Neural progenitor cell (in vitro differentiated cells): ENCODE measurements at regions not wholly inside any gene's neighbourhood (a gene's known extent, or its start where the extent isn't known, plus 50 kb on each side); places are given as distances from the start of the nearest gene placed in this dataset.

Experiments used
- DNase-seq: peaks from one replicate; pipeline ENCODE4 v3.0.0-alpha.2; 2016; ENCODE audit warnings: low spot score
- H2AFZ ChIP-seq: fragments of 200-600 bp; sonication (generic); replicated peaks from 2 replicates; pipeline ENCODE4 v1.6.1; 2016; ENCODE audit warnings: antibody characterized with exemption
- H3F3A ChIP-seq: fragments of 200-600 bp; sonication (generic); 2 replicates; pipeline ENCODE4 v1.6.1; 2016; ENCODE audit warnings: antibody characterized with exemption, low read depth
- H3K27ac ChIP-seq: fragments of 200-600 bp; sonication (generic); 2 replicates; pipeline ENCODE4 v1.5.1; 2016; ENCODE audit warnings: mild to moderate bottlenecking
- H3K27me3 ChIP-seq: fragments of 200-600 bp; sonication (generic); 2 replicates; pipeline ENCODE4 v1.6.1; 2016; ENCODE audit warnings: mild to moderate bottlenecking, moderate library complexity
- H3K36me3 ChIP-seq: fragments of 200-600 bp; sonication (generic); 2 replicates; pipeline ENCODE4 v1.5.1; 2016
- H3K4me1 ChIP-seq: fragments of 200-600 bp; sonication (generic); 2 replicates; pipeline ENCODE4 v1.6.1; 2016; ENCODE audit warnings: mixed run types
- H3K4me2 ChIP-seq: fragments of 200-600 bp; sonication (generic); 2 replicates; pipeline ENCODE4 v1.6.1; 2016
- H3K4me3 ChIP-seq: fragments of 200-600 bp; sonication (generic); 2 replicates; pipeline ENCODE4 v1.5.1; 2016
- H3K79me2 ChIP-seq: fragments of 200-600 bp; sonication (generic); 2 replicates; pipeline ENCODE4 v1.6.1; 2016; ENCODE audit warnings: low read depth
- H3K9ac ChIP-seq: fragments of 200-600 bp; sonication (generic); 2 replicates; pipeline ENCODE4 v1.6.1; 2016
- H3K9me3 ChIP-seq: fragments of 200-600 bp; sonication (generic); 2 replicates; pipeline ENCODE4 v1.5.1; 2016; ENCODE audit warnings: low read depth
- H4K20me1 ChIP-seq: fragments of 200-600 bp; sonication (generic); 2 replicates; pipeline ENCODE4 v1.6.1; 2016; ENCODE audit warnings: low read depth
- H3K27ac Mint-ChIP-seq: 3 replicates; pipeline ENCODE4 v1.8.0; 2021; ENCODE audit warnings: mixed read lengths
- H3K27me3 Mint-ChIP-seq: 2 replicates; pipeline ENCODE4 v1.8.0; 2022; ENCODE audit warnings: low read depth, mild to moderate bottlenecking, inconsistent platforms, moderate library complexity, mixed read lengths; ENCODE audit not compliant: insufficient read depth
- H3K36me3 Mint-ChIP-seq: 3 replicates; pipeline ENCODE4 v1.8.0; 2021; ENCODE audit warnings: mixed read lengths
- H3K4me1 Mint-ChIP-seq: 3 replicates; pipeline ENCODE4 v1.8.0; 2021; ENCODE audit warnings: mixed read lengths
- H3K4me3 Mint-ChIP-seq: 3 replicates; pipeline ENCODE4 v1.8.0; 2021; ENCODE audit warnings: mild to moderate bottlenecking, moderate library complexity, mixed read lengths
- H3K9me3 Mint-ChIP-seq: 3 replicates; pipeline ENCODE4 v1.8.0; 2020; ENCODE audit warnings: mixed read lengths
- EZH2 ChIP-seq: fragments of 200-600 bp; sonication (generic); IDR thresholded peaks from 2 replicates; pipeline ENCODE4 v1.6.1; 2017; ENCODE audit warnings: antibody characterized with exemption, mild to moderate bottlenecking, moderate library complexity
- EZH2phosphoT487 ChIP-seq: fragments of 200-600 bp; sonication (generic); IDR thresholded peaks from 2 replicates; pipeline ENCODE4 v1.6.1; 2017; ENCODE audit warnings: antibody characterized with exemption
- TF ChIP-seq, protein P1 (sequence below): fragments of 200-600 bp; sonication (generic); IDR thresholded peaks from 2 replicates; pipeline ENCODE4 v1.5.1; 2017; ENCODE audit warnings: antibody characterized with exemption, mild to moderate bottlenecking

DNA sequence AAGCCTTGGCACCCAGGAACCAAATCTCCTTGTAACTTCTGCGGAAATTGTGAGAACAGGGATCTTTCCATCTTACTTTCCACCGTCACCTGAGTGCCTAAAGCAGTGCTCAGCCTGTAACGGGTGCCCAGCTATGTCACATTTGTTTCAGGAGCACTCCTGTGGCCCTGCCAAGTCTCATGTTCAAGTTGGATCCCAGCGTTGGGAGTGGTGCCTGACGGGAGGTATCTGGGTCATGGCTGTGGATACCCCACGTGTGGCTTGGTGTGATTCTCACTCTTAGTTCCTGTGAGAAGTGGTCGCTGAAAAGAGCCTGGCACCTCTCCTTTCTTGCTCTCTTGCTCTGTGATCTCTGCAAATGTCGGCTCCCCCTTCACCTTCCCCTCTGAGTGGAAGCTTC is 114.9 kb downstream of the UQCRFS1 start:
- Histone ChIP-seq H3K9me3 (no peaks in the 10 kb centered on the region), H3K4me1 (peaks cover 6% of the 10 kb centered on the region), H3K79me2 (no peaks in the 10 kb centered on the region), H3K27me3 (no peaks in the 10 kb centered on the region), H3K4me3 (no peak overlapping the region), H3K36me3 (no peaks in the 10 kb centered on the region), H3K27ac (no peak overlapping the region), H3K4me2 (no peak overlapping the region), H2AFZ (no peak overlapping the region), H3F3A (no peaks in the 10 kb centered on the region), H4K20me1 (no peaks in the 10 kb centered on the region), H3K9ac (no peak overlapping the region)
- H3K27ac Mint-ChIP-seq = no peak overlapping the region
- H3K4me3 Mint-ChIP-seq = peak overlapping the region; percentile 36
- H3K36me3 Mint-ChIP-seq = no peaks in the 10 kb centered on the region
- peaks cover 7% of the 10 kb centered on the region for H3K9me3 Mint-ChIP-seq
- no peak for DNase-seq
- no peaks in the 10 kb centered on the region for H3K4me1 Mint-ChIP-seq
- peaks cover 9% of the 10 kb centered on the region for H3K27me3 Mint-ChIP-seq
- TF ChIP-seq, protein P1, sequence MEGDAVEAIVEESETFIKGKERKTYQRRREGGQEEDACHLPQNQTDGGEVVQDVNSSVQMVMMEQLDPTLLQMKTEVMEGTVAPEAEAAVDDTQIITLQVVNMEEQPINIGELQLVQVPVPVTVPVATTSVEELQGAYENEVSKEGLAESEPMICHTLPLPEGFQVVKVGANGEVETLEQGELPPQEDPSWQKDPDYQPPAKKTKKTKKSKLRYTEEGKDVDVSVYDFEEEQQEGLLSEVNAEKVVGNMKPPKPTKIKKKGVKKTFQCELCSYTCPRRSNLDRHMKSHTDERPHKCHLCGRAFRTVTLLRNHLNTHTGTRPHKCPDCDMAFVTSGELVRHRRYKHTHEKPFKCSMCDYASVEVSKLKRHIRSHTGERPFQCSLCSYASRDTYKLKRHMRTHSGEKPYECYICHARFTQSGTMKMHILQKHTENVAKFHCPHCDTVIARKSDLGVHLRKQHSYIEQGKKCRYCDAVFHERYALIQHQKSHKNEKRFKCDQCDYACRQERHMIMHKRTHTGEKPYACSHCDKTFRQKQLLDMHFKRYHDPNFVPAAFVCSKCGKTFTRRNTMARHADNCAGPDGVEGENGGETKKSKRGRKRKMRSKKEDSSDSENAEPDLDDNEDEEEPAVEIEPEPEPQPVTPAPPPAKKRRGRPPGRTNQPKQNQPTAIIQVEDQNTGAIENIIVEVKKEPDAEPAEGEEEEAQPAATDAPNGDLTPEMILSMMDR = no peak
- TF ChIP-seq EZH2phosphoT487 = no peak

DNA sequence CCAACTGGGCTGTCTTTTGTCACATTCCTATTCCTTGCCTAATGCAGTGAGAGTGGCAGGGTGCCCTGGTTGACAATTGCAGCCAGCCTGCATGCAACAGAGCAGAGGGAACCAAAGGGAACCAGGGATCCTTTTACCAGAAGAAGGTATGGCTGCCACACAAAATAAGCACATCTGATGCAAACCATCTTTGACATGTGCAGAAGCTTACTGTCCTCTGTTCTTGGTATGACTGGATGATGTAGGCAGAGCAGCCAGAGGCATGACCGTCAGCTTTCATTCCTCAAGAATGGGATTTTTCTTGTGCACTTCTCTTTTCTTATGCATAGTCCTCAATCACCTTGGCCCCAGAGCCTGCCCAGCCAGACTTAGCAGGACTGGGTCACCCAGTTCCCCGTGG is 116.1 kb downstream of the UQCRFS1 start:
- H3K27me3 Mint-ChIP-seq = peaks cover 7% of the 10 kb centered on the region
- no peak overlapping the region for H3K4me2 ChIP-seq
- no peaks in the 10 kb centered on the region for H3F3A ChIP-seq
- H3K9me3 ChIP-seq = no peaks in the 10 kb centered on the region
- no peak overlapping the region for H3K4me3 Mint-ChIP-seq
- no peaks in the 10 kb centered on the region for H3K4me1 Mint-ChIP-seq
- H3K9me3 Mint-ChIP-seq = peaks cover 5% of the 10 kb centered on the region
- no peak overlapping the region for H2AFZ ChIP-seq
- H3K27ac ChIP-seq = no peak overlapping the region
- no peak overlapping the region for H3K27ac Mint-ChIP-seq
- H3K36me3 ChIP-seq = no peaks in the 10 kb centered on the region
- no peaks in the 10 kb centered on the region for H3K79me2 ChIP-seq
- H3K9ac ChIP-seq = no peak overlapping the region
- TF ChIP-seq, protein P1 = no peak
- TF ChIP-seq EZH2 (no peak), EZH2phosphoT487 (no peak)
- H3K27me3 ChIP-seq = no peaks in the 10 kb centered on the region
- DNase-seq = peak; percentile 15
- H3K36me3 Mint-ChIP-seq = no peaks in the 10 kb centered on the region
- H4K20me1 ChIP-seq = no peaks in the 10 kb centered on the region
- peaks cover 6% of the 10 kb centered on the region for H3K4me1 ChIP-seq
- H3K4me3 ChIP-seq = no peak overlapping the region

DNA sequence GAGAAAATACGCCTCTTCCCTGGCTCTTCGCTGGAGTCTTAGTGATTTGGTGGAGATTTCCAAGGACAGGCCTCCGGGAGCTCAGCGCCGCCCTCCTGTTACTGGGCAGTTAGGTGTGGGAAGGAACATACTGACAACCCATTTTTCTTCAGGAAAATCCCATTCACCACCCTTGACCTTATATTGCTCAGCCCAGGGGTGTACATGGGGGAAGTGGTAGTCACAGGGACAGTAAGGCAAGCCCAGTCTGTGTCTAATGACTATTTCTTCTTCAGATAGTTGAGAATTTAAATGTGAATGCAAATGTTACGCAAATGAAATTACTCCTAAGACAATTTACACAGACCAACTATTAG is 119.4 kb downstream of the UQCRFS1 start:
- Mint-ChIP-seq H3K9me3 (peaks cover 4% of the 10 kb centered on the region), H3K27me3 (peaks cover 5% of the 10 kb centered on the region), H3K36me3 (no peaks in the 10 kb centered on the region), H3K4me1 (peaks cover 13% of the 10 kb centered on the region), H3K4me3 (no peak overlapping the region), H3K27ac (no peak overlapping the region)
- no peak overlapping the region for H3K9ac ChIP-seq
- no peaks in the 10 kb centered on the region for H3K79me2 ChIP-seq
- H3K27me3 ChIP-seq = no peaks in the 10 kb centered on the region
- no peaks in the 10 kb centered on the region for H4K20me1 ChIP-seq
- no peak for DNase-seq
- H3K4me3 ChIP-seq = no peak overlapping the region
- H3K4me2 ChIP-seq = no peak overlapping the region
- no peaks in the 10 kb centered on the region for H3K36me3 ChIP-seq
- H2AFZ ChIP-seq = no peak overlapping the region
- TF ChIP-seq EZH2phosphoT487 = no peak
- no peak for TF ChIP-seq EZH2
- TF ChIP-seq, protein P1 = no peak
- no peak overlapping the region for H3K27ac ChIP-seq
- H3K9me3 ChIP-seq = no peaks in the 10 kb centered on the region
- H3F3A ChIP-seq = no peaks in the 10 kb centered on the region
- peaks cover 13% of the 10 kb centered on the region for H3K4me1 ChIP-seq
